ENCODE measurements at regions not wholly inside any gene's neighbourhood (a gene's known extent, or its start where the extent isn't known, plus 50 kb on each side); places are given as distances from the start of the nearest gene placed in this dataset.
"Not testable (repeated sequence)": the region's sequence is repeated elsewhere in the genome, so short reads cannot be mapped to it uniquely, and the experiment has no call there.

- ChIA-PET POLR2A (no interaction called here), CTCF (no interaction called here)
- H3K4me1 ChIP-seq (ENCODE audit: control insufficient read depth, insufficient read depth, low read length) = no peaks in the 10 kb centered on the region
- BruUV-seq (replicated peaks) = no TSS peak
- H3K4me3 ChIP-seq (ENCODE audit: low read depth in 2 of 2, low read length in 2 of 2) = no peak overlapping the region
- H3K36me3 ChIP-seq (ENCODE audit: control insufficient read depth, insufficient read depth, low read length) = no peaks in the 10 kb centered on the region
- no peak for TF ChIP-seq POLR2AphosphoS5 (IDR thresholded peaks at IDR 0.05; ENCODE audit: low read depth, low read length)
- TF ChIP-seq SIN3A (IDR thresholded peaks at IDR 0.05; ENCODE audit: borderline replicate concordance, insufficient read depth, low read depth, low read length) = no peak
- no peak for TF ChIP-seq TCF7L2 (IDR thresholded peaks at IDR 0.05; ENCODE audit: low read depth, low read length)
- TF ChIP-seq CTCF (IDR thresholded peaks at IDR 0.05) = no peak
- TF ChIP-seq, protein P1, sequence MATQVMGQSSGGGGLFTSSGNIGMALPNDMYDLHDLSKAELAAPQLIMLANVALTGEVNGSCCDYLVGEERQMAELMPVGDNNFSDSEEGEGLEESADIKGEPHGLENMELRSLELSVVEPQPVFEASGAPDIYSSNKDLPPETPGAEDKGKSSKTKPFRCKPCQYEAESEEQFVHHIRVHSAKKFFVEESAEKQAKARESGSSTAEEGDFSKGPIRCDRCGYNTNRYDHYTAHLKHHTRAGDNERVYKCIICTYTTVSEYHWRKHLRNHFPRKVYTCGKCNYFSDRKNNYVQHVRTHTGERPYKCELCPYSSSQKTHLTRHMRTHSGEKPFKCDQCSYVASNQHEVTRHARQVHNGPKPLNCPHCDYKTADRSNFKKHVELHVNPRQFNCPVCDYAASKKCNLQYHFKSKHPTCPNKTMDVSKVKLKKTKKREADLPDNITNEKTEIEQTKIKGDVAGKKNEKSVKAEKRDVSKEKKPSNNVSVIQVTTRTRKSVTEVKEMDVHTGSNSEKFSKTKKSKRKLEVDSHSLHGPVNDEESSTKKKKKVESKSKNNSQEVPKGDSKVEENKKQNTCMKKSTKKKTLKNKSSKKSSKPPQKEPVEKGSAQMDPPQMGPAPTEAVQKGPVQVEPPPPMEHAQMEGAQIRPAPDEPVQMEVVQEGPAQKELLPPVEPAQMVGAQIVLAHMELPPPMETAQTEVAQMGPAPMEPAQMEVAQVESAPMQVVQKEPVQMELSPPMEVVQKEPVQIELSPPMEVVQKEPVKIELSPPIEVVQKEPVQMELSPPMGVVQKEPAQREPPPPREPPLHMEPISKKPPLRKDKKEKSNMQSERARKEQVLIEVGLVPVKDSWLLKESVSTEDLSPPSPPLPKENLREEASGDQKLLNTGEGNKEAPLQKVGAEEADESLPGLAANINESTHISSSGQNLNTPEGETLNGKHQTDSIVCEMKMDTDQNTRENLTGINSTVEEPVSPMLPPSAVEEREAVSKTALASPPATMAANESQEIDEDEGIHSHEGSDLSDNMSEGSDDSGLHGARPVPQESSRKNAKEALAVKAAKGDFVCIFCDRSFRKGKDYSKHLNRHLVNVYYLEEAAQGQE (IDR thresholded peaks at IDR 0.05; ENCODE audit: insufficient read depth in 1 of 2, low read depth in 2 of 2, low read length in 1 of 2) = no peak
- intact Hi-C loops (cut with micrococcal nuclease; ENCODE audit: unreplicated experiment) = no loop called here
- ATAC-seq (no peak), DNase-seq (ENCODE audit: low read depth, low spot score) (no peak)
- no peaks in the 10 kb centered on the region for H3K27me3 ChIP-seq (ENCODE audit: control insufficient read depth, insufficient read depth, low read length)
- no peak overlapping the region for H3K27ac ChIP-seq (ENCODE audit: low read length)
- in situ Hi-C loops (cut with HindIII; ENCODE audit: low pct_unique_long_range_greater_than_20kb, low sequenced_read_pairs) = no loop called here
- no peaks in the 10 kb centered on the region for H3K9me3 ChIP-seq (ENCODE audit: control insufficient read depth, insufficient read depth, low read depth, low read length)
Observed at GRCh38 chr21:15311510-15311909, 246.7 kb upstream of the NRIP1 start.

- H3K27ac ChIP-seq (ENCODE audit: low read length); in situ Hi-C loops (cut with HindIII; ENCODE audit: low pct_unique_long_range_greater_than_20kb, low sequenced_read_pairs); BruUV-seq (replicated peaks); CTCF ChIA-PET; DNase-seq (ENCODE audit: low read depth, low spot score); intact Hi-C loops (cut with micrococcal nuclease; ENCODE audit: unreplicated experiment); H3K36me3 ChIP-seq (ENCODE audit: control insufficient read depth, insufficient read depth, low read length); ATAC-seq; H3K4me1 ChIP-seq (ENCODE audit: control insufficient read depth, insufficient read depth, low read length); POLR2A ChIA-PET; H3K4me3 ChIP-seq (ENCODE audit: low read depth in 2 of 2, low read length in 2 of 2); H3K27me3 ChIP-seq (ENCODE audit: control insufficient read depth, insufficient read depth, low read length); H3K9me3 ChIP-seq (ENCODE audit: control insufficient read depth, insufficient read depth, low read depth, low read length): not testable (repeated sequence)
Observed at GRCh38 chr21:15317034-15317433, 252.2 kb upstream of the NRIP1 start.

GRCh38 chr21:15319727-15320126, 254.9 kb upstream of the NRIP1 start:
- H3K4me1 ChIP-seq (ENCODE audit: control insufficient read depth, insufficient read depth, low read length) = no peaks in the 10 kb centered on the region
- CTCF ChIA-PET = no interaction called here
- no peak overlapping the region for H3K4me3 ChIP-seq (ENCODE audit: low read depth in 2 of 2, low read length in 2 of 2)
- H3K9me3 ChIP-seq (ENCODE audit: control insufficient read depth, insufficient read depth, low read depth, low read length) = no peaks in the 10 kb centered on the region
- TF ChIP-seq POLR2AphosphoS5 (IDR thresholded peaks at IDR 0.05; ENCODE audit: low read depth, low read length) (no peak), CTCF (IDR thresholded peaks at IDR 0.05) (no peak), SIN3A (IDR thresholded peaks at IDR 0.05; ENCODE audit: borderline replicate concordance, insufficient read depth, low read depth, low read length) (no peak), TCF7L2 (IDR thresholded peaks at IDR 0.05; ENCODE audit: low read depth, low read length) (no peak)
- TF ChIP-seq, protein P1 (IDR thresholded peaks at IDR 0.05; ENCODE audit: insufficient read depth in 1 of 2, low read depth in 2 of 2, low read length in 1 of 2) = no peak
- POLR2A ChIA-PET = no interaction called here
- no peaks in the 10 kb centered on the region for H3K27me3 ChIP-seq (ENCODE audit: control insufficient read depth, insufficient read depth, low read length)
- DNase-seq (ENCODE audit: low read depth, low spot score) (no peak), ATAC-seq (no peak)
- intact Hi-C loops (cut with micrococcal nuclease; ENCODE audit: unreplicated experiment) (no loop called here), in situ Hi-C loops (cut with HindIII; ENCODE audit: low pct_unique_long_range_greater_than_20kb, low sequenced_read_pairs) (no loop called here)
- no peak overlapping the region for H3K27ac ChIP-seq (ENCODE audit: low read length)
- BruUV-seq (replicated peaks) = no TSS peak
- no peaks in the 10 kb centered on the region for H3K36me3 ChIP-seq (ENCODE audit: control insufficient read depth, insufficient read depth, low read length)

Measured in Panc1 (cell line).